ENCODE measurements at regions not wholly inside any gene's neighbourhood (a gene's known extent, or its start where the extent isn't known, plus 50 kb on each side); places are given as distances from the start of the nearest gene placed in this dataset.

DNA sequence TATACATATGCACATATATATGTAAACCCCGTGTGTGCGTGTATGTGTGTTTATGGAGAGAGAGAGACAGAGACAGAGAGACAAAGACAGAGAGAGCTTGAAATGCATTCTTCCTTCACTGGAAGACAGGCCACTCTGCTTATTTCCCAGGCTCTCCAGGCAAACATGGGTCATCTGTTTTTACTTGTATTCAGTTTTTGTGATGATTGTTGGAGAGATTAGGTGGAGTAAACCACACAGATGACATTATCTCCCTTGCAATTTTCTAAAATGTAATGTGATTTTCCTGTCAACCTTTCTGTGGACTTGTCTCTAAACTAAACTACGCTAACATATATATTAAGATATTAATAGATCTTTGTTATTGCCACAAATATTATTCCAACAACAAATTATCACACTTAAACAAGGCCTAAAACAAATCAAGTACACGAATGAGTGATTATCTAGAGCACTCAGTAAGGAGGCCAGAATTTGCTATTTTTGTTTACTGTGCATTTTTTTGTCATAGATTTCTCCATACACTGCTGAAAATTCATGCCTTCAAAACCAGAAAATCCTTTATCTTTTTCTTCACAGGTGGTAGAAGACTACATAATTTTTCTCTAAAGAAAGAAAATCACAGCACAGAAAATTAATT is 251.8 kb upstream of the SLIT2 start:
- no peak overlapping the region for H3K27ac ChIP-seq
- no peaks in the 10 kb centered on the region for H3K27me3 ChIP-seq
- H3K4me1 ChIP-seq = no peaks in the 10 kb centered on the region
- H3K36me3 ChIP-seq = no peaks in the 10 kb centered on the region
- WGBS, 2 donors (ENCODE audit: low coverage in 1 of 2) = 75 to 90% methylated on average over 4 of the region's 4 CpGs
- TF ChIP-seq POLR2A (IDR thresholded peaks at IDR 0.05) (no peak), EP300 (IDR thresholded peaks at IDR 0.05) (no peak), POLR2AphosphoS5 (IDR thresholded peaks at IDR 0.05) (no peak)
- TF ChIP-seq, protein P1, sequence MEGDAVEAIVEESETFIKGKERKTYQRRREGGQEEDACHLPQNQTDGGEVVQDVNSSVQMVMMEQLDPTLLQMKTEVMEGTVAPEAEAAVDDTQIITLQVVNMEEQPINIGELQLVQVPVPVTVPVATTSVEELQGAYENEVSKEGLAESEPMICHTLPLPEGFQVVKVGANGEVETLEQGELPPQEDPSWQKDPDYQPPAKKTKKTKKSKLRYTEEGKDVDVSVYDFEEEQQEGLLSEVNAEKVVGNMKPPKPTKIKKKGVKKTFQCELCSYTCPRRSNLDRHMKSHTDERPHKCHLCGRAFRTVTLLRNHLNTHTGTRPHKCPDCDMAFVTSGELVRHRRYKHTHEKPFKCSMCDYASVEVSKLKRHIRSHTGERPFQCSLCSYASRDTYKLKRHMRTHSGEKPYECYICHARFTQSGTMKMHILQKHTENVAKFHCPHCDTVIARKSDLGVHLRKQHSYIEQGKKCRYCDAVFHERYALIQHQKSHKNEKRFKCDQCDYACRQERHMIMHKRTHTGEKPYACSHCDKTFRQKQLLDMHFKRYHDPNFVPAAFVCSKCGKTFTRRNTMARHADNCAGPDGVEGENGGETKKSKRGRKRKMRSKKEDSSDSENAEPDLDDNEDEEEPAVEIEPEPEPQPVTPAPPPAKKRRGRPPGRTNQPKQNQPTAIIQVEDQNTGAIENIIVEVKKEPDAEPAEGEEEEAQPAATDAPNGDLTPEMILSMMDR (IDR thresholded peaks at IDR 0.05) = no peak
- ATAC-seq = no peak
- H3K9me3 ChIP-seq = no peaks in the 10 kb centered on the region
- no peak overlapping the region for H3K4me3 ChIP-seq

DNA sequence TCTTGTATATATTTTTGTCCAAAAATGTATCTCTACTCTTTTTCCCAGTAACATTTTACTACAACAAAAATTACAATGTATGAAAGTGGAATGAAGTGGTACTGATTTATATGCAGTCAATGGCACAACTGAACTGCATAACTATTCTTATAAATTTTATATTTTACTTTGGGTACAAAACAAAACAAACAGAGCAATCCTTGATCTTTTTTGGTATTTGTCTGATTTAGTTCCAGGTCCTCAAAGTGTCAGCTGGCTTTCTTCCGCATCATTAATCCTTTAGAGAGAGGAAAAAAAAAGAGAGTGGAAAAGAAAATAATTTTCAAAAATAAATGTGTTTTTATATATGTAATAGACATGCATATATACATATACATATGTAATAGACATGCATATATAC is 252.4 kb upstream of the SLIT2 start:
- TF ChIP-seq POLR2A (IDR thresholded peaks at IDR 0.05) (no peak), POLR2AphosphoS5 (IDR thresholded peaks at IDR 0.05) (no peak), EP300 (IDR thresholded peaks at IDR 0.05) (no peak)
- TF ChIP-seq, protein P1 (IDR thresholded peaks at IDR 0.05) = no peak
- Histone ChIP-seq H3K9me3 (no peaks in the 10 kb centered on the region), H3K4me1 (no peaks in the 10 kb centered on the region), H3K4me3 (no peak overlapping the region), H3K27me3 (no peaks in the 10 kb centered on the region), H3K36me3 (no peaks in the 10 kb centered on the region), H3K27ac (no peak overlapping the region)
- ATAC-seq = no peak
- 82 to 100% methylated on average over 1 of the region's 1 CpG for WGBS, 2 donors (ENCODE audit: low coverage in 1 of 2)

DNA sequence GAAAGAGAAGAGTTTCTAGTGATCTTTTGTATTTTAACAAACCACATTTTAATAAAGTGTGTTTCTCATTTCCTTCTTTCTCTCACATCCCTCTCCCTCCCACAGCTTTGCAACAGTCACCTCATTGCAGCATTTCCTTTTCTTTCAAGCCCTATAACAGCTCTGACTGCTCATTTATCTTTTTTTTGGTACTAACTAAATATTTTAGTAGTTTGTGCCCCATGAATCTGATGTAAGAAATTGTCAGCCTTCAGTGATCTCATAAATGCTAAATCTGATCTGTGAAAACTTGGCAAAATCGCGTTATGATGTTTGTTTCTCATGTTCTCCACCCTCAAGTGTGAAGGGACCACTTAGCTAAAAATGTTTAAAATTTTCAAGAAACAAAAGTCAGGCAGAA is 258.5 kb upstream of the SLIT2 start:
- TF ChIP-seq, protein P1 (IDR thresholded peaks at IDR 0.05) = no peak
- no peak for TF ChIP-seq POLR2A (IDR thresholded peaks at IDR 0.05)
- no peak for TF ChIP-seq EP300 (IDR thresholded peaks at IDR 0.05)
- TF ChIP-seq POLR2AphosphoS5 (IDR thresholded peaks at IDR 0.05) = no peak
- Histone ChIP-seq H3K27me3 (no peaks in the 10 kb centered on the region), H3K36me3 (no peaks in the 10 kb centered on the region), H3K9me3 (no peaks in the 10 kb centered on the region), H3K4me1 (no peaks in the 10 kb centered on the region), H3K4me3 (no peak overlapping the region), H3K27ac (no peak overlapping the region)
- no peak for ATAC-seq
- 83 to 86% methylated on average over 2 of the region's 2 CpGs for WGBS, 2 donors (ENCODE audit: low coverage in 1 of 2)

DNA sequence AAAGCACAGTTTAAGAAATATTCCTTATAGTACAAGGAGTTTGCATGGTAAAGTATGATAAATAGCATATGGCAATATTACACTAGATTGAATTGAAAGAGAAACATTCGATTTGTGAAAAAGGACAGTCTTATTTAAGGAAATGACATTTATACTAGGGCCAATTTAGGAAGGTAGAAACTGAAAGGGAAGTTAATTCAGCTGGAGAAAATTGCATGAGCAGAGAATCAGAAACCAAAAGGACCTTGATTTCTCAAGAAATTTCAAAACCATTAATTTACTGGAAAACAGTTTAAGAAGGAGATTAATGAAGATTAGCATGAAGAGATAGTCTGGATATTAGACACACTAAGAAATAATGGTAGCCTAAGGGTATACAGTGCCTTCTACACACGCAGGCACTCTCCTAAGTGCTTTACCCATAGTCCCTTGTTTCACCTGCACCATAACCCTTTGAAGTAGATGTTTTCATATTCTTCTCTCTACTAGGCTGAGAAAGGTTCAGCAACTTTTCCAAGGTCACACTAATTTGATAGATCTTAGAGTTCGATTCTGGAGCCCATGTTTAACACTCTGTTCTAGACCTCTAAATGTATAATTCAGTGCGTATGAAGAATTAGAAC is 259.1 kb upstream of the SLIT2 start:
- H3K4me3 ChIP-seq = no peak overlapping the region
- ATAC-seq = no peak
- TF ChIP-seq POLR2A (IDR thresholded peaks at IDR 0.05) (no peak), POLR2AphosphoS5 (IDR thresholded peaks at IDR 0.05) (no peak), EP300 (IDR thresholded peaks at IDR 0.05) (no peak)
- TF ChIP-seq, protein P1 (IDR thresholded peaks at IDR 0.05) = no peak
- H3K27me3 ChIP-seq = no peaks in the 10 kb centered on the region
- 79 to 86% methylated on average over 2 to 4 of the region's 4 CpGs for WGBS, 2 donors (ENCODE audit: low coverage in 1 of 2)
- H3K4me1 ChIP-seq = no peaks in the 10 kb centered on the region
- no peaks in the 10 kb centered on the region for H3K36me3 ChIP-seq
- H3K27ac ChIP-seq = no peak overlapping the region
- no peaks in the 10 kb centered on the region for H3K9me3 ChIP-seq

DNA sequence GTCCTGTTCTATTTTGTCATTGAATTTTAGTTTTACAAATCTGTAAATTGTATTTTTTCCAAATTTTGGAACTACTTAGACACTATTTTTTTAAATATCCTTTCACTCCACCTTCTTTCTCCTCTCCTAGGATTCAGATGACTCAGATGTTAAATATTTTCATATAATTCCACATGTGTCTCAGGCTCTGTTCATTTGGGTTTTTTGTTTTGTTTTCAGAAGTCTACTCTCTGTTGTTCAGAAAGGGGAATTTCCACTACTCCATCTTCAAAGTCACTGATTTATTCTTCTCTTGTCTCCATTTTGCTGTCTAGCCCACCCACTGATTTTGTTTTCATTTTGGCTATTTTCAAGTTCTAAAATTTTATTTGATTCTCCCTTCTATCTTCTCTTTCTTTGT is 264.0 kb upstream of the SLIT2 start:
- Histone ChIP-seq H3K4me1 (no peaks in the 10 kb centered on the region), H3K4me3 (no peak overlapping the region), H3K9me3 (no peaks in the 10 kb centered on the region), H3K27ac (no peak overlapping the region), H3K27me3 (no peaks in the 10 kb centered on the region), H3K36me3 (no peaks in the 10 kb centered on the region)
- TF ChIP-seq POLR2AphosphoS5 (IDR thresholded peaks at IDR 0.05) (no peak), POLR2A (IDR thresholded peaks at IDR 0.05) (no peak), EP300 (IDR thresholded peaks at IDR 0.05) (no peak)
- TF ChIP-seq, protein P1 (IDR thresholded peaks at IDR 0.05) = no peak
- no peak for ATAC-seq
